Adrenal gland (tissue), 9 donors: ENCODE measurements at regions not wholly inside any gene's neighbourhood (a gene's known extent, or its start where the extent isn't known, plus 50 kb on each side); places are given as distances from the start of the nearest gene placed in this dataset.
A peak's percentile ranks its signal among the peaks of the same experiment; 100 is the strongest.

ENCODE experiments used
- DNase-seq, 7 donors: peaks; one replicate each; pipeline ENCODE4 v3.0.0-alpha.2; 2019 to 2020
- H3K27ac ChIP-seq, 5 donors: fragments of 200-600 bp; sonication (generic) in 4 of 5; 1 replicate in 3 of 5; 2 replicates in 2 of 5; pipeline versions ENCODE4 v1.5.1 to v1.8.0; 2016 to 2020; ENCODE audit warnings: mild to moderate bottlenecking in 1 of 5
- H3K27me3 ChIP-seq: fragments of 200-600 bp; 2 replicates; pipeline ENCODE4 v1.8.0; 2021
- H3K36me3 ChIP-seq, 2 donors: fragments of 200-600 bp; replicated peaks in 1 of 2; 1 replicate in 1 of 2; 2 replicates in 1 of 2; pipeline versions ENCODE4 v1.5.1 to v1.8.0; 2018 to 2022
- H3K4me1 ChIP-seq, 2 donors: fragments of 200-600 bp; replicated peaks in 1 of 2; 1 replicate in 1 of 2; 2 replicates in 1 of 2; pipeline versions ENCODE4 v1.5.1 to v1.8.0; 2018 to 2021
- H3K4me3 ChIP-seq, 4 donors: fragments of 200-600 bp; sonication (generic) in 3 of 4; one replicate each; pipeline ENCODE4 v1.5.1; 2016 to 2018
- H3K9me3 ChIP-seq, 3 donors: fragments of 200-600 bp; sonication (generic) in 1 of 3; replicated peaks in 1 of 3; 1 replicate in 2 of 3; 2 replicates in 1 of 3; pipeline versions ENCODE4 v1.5.1 to v1.8.0; 2016 to 2021
- POLR2A ChIP-seq, 2 donors: fragments of 450-650 bp; IDR thresholded peaks; one replicate each; pipeline ENCODE4 v1.6.1; 2017; ENCODE audit warnings: antibody characterized with exemption in 2 of 2, mild to moderate bottlenecking in 2 of 2, moderate library complexity in 1 of 2
- WGBS, 4 donors: extraction: QIAGEN DNeasy Blood & Tissue Kit in 2 of 4; methylation state at CpG; one replicate each; pipeline versions ENCODE4 v1.1.5 to v1.1.7; 2013 to 2017; 5-methylcytosine and 5-hydroxymethylcytosine counted together
- intact Hi-C, 2 donors: fragments of 100-400 bp; cut with DNase I; formaldehyde crosslinking; loops; one replicate each; pipeline versions ENCODE4 v1.14.1 to v1.15.0; 2022 to 2023
- TF ChIP-seq, protein P1 (sequence below), 6 experiments: fragments of 450-650 bp in 4 of 6; fragments of 200-600 bp in 2 of 6; sonication (generic) in 1 of 6; IDR thresholded peaks; 1 replicate in 5 of 6; 2 replicates in 1 of 6; pipeline versions ENCODE4 v1.5.1 to v1.8.0; 2016 to 2021; ENCODE audit warnings: antibody characterized with exemption in 6 of 6, mild to moderate bottlenecking in 2 of 6, moderate library complexity in 1 of 6
- donor health status: healthy with polysubstance abuse.
- donor health status: Bipolar disorder and iron deficiency.
- donor health status: DM: yes; HTN: yes; CAD: no.
- donor health status: DM: no; HTN: no; CAD: no.
- donor health status: DM: no; HTN: no; CAD: no.

DNA sequence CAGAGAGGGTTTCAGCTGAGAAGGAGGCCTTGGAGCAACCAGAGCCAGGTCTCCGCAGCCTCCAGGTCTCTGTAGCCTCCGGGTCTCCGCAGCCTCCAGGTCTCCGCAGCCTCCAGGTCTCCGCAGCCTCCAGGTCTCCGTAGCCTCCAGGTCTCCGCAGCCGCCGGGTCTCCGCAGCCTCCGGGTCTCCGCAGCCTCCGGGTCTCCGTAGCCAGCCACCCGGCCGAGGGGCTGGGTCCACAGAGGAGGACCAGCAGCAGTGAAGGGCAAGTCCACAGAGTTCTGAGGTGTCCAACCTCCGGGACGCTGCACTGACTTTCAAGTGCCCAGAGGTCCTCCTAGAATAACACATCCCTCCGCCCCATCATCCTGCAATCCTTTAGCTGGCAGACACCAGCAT lies 221.0 kb downstream of the RBFOX3 start:
- intact Hi-C loops, result loop anchor here (5.0 kb wide), 3 partner anchors 203 to 303 kb away; no protein-coding TSS in a partner anchor
- H3K27me3 ChIP-seq, result peaks cover 59% of the 10 kb centered on the region

DNA sequence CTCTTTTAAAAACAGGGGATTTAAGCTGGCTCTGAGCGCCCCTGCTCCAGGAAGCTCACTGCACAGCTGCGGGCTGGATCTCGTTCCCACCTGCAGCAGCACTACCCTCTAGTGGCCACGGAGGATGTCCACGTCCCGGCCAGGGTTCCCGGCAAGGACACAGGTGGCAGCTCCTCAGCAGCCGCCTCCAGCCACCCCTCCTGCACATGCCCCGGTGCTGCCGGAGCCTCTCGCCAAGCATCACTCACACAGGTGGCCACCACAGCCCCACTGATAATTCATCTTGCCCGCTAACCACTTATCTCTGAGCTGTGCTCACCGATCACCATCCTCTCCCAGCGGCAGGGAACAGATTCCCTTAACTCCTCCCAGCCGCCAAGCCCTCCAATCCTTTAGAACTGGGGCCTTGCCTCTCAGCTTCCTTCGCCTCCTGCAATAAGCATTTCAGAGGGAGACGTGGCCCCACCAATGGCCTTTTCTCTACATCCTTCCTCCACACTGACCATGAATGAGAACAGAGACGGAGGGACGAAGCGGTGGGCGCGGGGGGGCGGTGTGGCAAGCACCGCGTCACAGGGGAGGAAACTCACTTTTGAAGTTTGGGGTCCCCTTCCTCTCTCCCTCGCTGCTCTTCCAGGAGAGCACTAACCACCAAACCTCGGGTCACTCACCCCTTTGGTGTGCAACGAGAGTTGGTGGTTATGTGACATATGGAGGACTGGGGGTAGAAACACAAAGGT lies 222.1 kb downstream of the RBFOX3 start:
- H3K27me3 ChIP-seq, result peaks cover 49% of the 10 kb centered on the region

More for the DNA sequence above, 221.0 kb downstream of the RBFOX3 start:
- Histone ChIP-seq H3K9me3 (no peaks in the 10 kb centered on the region), H3K36me3 (no peaks in the 10 kb centered on the region), H3K27ac (no peak overlapping the region), H3K4me1 (no peaks in the 10 kb centered on the region), H3K4me3 (no peak overlapping the region)
- no peak for DNase-seq
- 61 to 85% (median 72%) methylated on average over 6 to 19 of the region's 19 CpGs for WGBS, 4 donors
- no peak for TF ChIP-seq POLR2A (IDR thresholded peaks at IDR 0.05)
- TF ChIP-seq, protein P1, sequence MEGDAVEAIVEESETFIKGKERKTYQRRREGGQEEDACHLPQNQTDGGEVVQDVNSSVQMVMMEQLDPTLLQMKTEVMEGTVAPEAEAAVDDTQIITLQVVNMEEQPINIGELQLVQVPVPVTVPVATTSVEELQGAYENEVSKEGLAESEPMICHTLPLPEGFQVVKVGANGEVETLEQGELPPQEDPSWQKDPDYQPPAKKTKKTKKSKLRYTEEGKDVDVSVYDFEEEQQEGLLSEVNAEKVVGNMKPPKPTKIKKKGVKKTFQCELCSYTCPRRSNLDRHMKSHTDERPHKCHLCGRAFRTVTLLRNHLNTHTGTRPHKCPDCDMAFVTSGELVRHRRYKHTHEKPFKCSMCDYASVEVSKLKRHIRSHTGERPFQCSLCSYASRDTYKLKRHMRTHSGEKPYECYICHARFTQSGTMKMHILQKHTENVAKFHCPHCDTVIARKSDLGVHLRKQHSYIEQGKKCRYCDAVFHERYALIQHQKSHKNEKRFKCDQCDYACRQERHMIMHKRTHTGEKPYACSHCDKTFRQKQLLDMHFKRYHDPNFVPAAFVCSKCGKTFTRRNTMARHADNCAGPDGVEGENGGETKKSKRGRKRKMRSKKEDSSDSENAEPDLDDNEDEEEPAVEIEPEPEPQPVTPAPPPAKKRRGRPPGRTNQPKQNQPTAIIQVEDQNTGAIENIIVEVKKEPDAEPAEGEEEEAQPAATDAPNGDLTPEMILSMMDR (IDR thresholded peaks at IDR 0.05), result no peak

DNA sequence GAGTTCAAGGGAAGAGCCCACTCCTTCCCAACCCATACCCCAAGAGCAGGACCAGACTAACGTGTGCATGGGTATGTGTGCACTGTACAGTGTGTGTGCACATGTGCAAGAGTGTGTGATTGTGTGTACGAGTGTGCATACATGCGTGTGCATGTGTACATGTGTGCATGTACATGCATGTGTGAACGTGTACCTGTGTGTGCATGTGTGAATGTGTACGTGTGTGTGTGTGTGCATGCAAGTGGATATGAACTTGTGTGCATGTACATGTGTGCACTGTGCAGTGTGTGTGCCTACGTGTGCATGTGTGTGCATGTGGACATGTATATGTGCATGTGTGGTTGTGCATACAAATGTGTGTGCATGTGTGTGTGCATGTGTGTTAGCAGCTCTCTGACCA lies 223.1 kb downstream of the RBFOX3 start:
- intact Hi-C loops, result no loop called here
- 40 to 62% (median 51%) methylated on average over 3 to 6 of the region's 6 CpGs for WGBS, 4 donors
- TF ChIP-seq, protein P1 (IDR thresholded peaks at IDR 0.05), result no peak
- TF ChIP-seq POLR2A (IDR thresholded peaks at IDR 0.05), result no peak
- H3K4me3 ChIP-seq, result no peak overlapping the region
- no peaks in the 10 kb centered on the region for H3K9me3 ChIP-seq
- H3K27ac ChIP-seq, result no peak overlapping the region
- DNase-seq, result no peak
- peaks cover 45% of the 10 kb centered on the region for H3K27me3 ChIP-seq
- no peaks in the 10 kb centered on the region for H3K4me1 ChIP-seq
- H3K36me3 ChIP-seq, result no peaks in the 10 kb centered on the region

More for the DNA sequence above, 222.1 kb downstream of the RBFOX3 start:
- H3K36me3 ChIP-seq, result no peaks in the 10 kb centered on the region
- intact Hi-C loops, result no loop called here
- no peaks in the 10 kb centered on the region for H3K9me3 ChIP-seq
- 38 to 45% (median 41%) methylated on average over 27 to 28 of the region's 28 CpGs for WGBS, 4 donors
- peak; percentile 59 to 73 (median 66) for DNase-seq
- TF ChIP-seq POLR2A (IDR thresholded peaks at IDR 0.05), result no peak
- TF ChIP-seq, protein P1 (IDR thresholded peaks at IDR 0.05), result peak; percentile 46 to 63 (median 54)
- no peak overlapping the region for H3K27ac ChIP-seq
- no peaks in the 10 kb centered on the region for H3K4me1 ChIP-seq
- no peak overlapping the region for H3K4me3 ChIP-seq

DNA sequence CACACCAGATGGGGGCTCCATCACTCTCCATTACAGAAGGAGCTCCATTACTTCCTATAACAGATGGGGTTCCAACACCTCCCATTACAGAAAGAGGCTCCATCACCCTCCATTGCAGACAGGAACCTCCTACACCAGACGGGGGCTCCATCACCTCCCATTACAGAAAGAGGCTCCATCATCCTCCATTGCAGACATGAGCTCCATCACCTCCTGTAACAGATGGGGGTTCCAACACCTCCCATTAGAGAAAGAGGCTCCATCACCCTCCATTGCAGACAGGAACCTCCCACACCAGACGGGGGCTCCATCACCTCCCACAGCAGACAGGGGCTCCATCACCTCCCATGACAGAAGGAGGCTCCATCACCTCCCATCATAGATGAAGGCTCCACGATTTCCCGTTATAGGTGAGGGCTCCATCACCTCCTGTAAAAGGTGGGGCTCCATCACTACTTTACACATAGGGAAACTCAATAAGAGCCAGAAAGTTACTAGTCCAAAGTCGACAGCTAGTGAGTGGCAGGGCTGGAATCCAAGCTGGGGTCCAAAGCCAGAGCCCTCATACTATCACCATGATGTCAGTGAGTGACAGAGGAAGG lies 224.8 kb downstream of the RBFOX3 start:
- Histone ChIP-seq H3K27ac (no peak overlapping the region), H3K27me3 (peaks cover 29% of the 10 kb centered on the region), H3K4me3 (no peak overlapping the region), H3K4me1 (no peaks in the 10 kb centered on the region), H3K36me3 (no peaks in the 10 kb centered on the region), H3K9me3 (no peaks in the 10 kb centered on the region)
- intact Hi-C loops, result no loop called here
- WGBS, 4 donors, result 74 to 86% (median 85%) methylated on average over 5 of the region's 5 CpGs
- TF ChIP-seq, protein P1 (IDR thresholded peaks at IDR 0.05), result no peak
- no peak for TF ChIP-seq POLR2A (IDR thresholded peaks at IDR 0.05)
- DNase-seq, result no peak
